ENCODE measurements at regions not wholly inside any gene's neighbourhood (a gene's known extent, or its start where the extent isn't known, plus 50 kb on each side); places are given as distances from the start of the nearest gene placed in this dataset.

DNA sequence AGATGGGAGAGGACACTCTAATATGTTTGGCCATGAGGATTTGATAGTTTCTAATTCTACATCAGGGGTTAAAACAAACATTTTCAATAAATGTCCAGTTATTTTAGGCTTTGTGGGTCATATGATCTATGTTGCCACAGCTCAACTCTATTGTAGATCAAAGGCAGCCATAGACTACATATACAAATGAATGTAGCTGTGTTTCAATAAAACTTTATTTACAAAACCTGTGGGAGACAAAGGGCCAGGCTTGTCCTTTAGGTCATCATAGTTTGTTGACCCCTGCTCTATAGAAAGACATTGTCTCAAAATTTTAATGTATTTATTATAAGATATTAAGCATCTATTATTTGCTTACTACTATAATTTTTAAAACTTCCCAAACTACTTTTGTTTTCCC is 325.4 kb upstream of the MEF2C start:
- TF ChIP-seq, protein P1, sequence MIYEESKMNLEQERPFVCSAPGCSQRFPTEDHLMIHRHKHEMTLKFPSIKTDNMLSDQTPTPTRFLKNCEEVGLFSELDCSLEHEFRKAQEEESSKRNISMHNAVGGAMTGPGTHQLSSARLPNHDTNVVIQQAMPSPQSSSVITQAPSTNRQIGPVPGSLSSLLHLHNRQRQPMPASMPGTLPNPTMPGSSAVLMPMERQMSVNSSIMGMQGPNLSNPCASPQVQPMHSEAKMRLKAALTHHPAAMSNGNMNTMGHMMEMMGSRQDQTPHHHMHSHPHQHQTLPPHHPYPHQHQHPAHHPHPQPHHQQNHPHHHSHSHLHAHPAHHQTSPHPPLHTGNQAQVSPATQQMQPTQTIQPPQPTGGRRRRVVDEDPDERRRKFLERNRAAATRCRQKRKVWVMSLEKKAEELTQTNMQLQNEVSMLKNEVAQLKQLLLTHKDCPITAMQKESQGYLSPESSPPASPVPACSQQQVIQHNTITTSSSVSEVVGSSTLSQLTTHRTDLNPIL (CRISPR knock-in tag; IDR thresholded peaks at IDR 0.05; ENCODE audit: low read depth), result no peak
- TF ChIP-seq BACH2 (CRISPR knock-in tag; IDR thresholded peaks at IDR 0.05; ENCODE audit: borderline replicate concordance) (no peak), CSDC2 (CRISPR knock-in tag; IDR thresholded peaks at IDR 0.05) (no peak), ZFP30 (CRISPR knock-in tag; IDR thresholded peaks at IDR 0.05) (no peak), RARB (CRISPR knock-in tag; IDR thresholded peaks at IDR 0.05) (no peak), ZNF8 (CRISPR knock-in tag; IDR thresholded peaks at IDR 0.05) (no peak)
